ENCODE measurements at regions not wholly inside any gene's neighbourhood (a gene's known extent, or its start where the extent isn't known, plus 50 kb on each side); places are given as distances from the start of the nearest gene placed in this dataset.

- TF ChIP-seq CTCF (IDR thresholded peaks at IDR 0.05; ENCODE audit: low read depth, low read length, missing control alignments), result no peak
- no peak overlapping the region for H3K4me3 ChIP-seq (ENCODE audit: low read depth, low read length)
- no peak for DNase-seq (ENCODE audit: low read depth)
Observed at GRCh38 chr12:84186433-84186832, 726.2 kb downstream of the SLC6A15 start.

- DNase-seq (ENCODE audit: low read depth), result no peak
- TF ChIP-seq CTCF (IDR thresholded peaks at IDR 0.05; ENCODE audit: low read depth, low read length, missing control alignments), result no peak
- H3K4me3 ChIP-seq (ENCODE audit: low read depth, low read length), result no peak overlapping the region
Observed at GRCh38 chr12:84183576-84183975, 729.0 kb downstream of the SLC6A15 start.

- TF ChIP-seq CTCF (IDR thresholded peaks at IDR 0.05; ENCODE audit: low read depth, low read length, missing control alignments), result no peak
- H3K4me3 ChIP-seq (ENCODE audit: low read depth, low read length), result no peak overlapping the region
- no peak for DNase-seq (ENCODE audit: low read depth)
Observed at GRCh38 chr12:84174115-84174514, 738.5 kb downstream of the SLC6A15 start.

- no peak overlapping the region for H3K4me3 ChIP-seq (ENCODE audit: low read depth, low read length)
- DNase-seq (ENCODE audit: low read depth), result no peak
- TF ChIP-seq CTCF (IDR thresholded peaks at IDR 0.05; ENCODE audit: low read depth, low read length, missing control alignments), result no peak
Observed at GRCh38 chr12:84172823-84173424, 739.7 kb downstream of the SLC6A15 start.

GRCh38 chr12:84166812-84167211 is 745.8 kb downstream of the SLC6A15 start:
- H3K4me3 ChIP-seq (ENCODE audit: low read depth, low read length), result no peak overlapping the region
- no peak for TF ChIP-seq CTCF (IDR thresholded peaks at IDR 0.05; ENCODE audit: low read depth, low read length, missing control alignments)
- DNase-seq (ENCODE audit: low read depth), result no peak

- no peak overlapping the region for H3K4me3 ChIP-seq (ENCODE audit: low read depth, low read length)
- no peak for TF ChIP-seq CTCF (IDR thresholded peaks at IDR 0.05; ENCODE audit: low read depth, low read length, missing control alignments)
- no peak for DNase-seq (ENCODE audit: low read depth)
Observed at GRCh38 chr12:84165998-84166571, 746.5 kb downstream of the SLC6A15 start.

- no peak for DNase-seq (ENCODE audit: low read depth)
- TF ChIP-seq CTCF (IDR thresholded peaks at IDR 0.05; ENCODE audit: low read depth, low read length, missing control alignments), result no peak
- H3K4me3 ChIP-seq (ENCODE audit: low read depth, low read length), result no peak overlapping the region
Observed at GRCh38 chr12:84161296-84161695, 751.3 kb downstream of the SLC6A15 start.
